ENCODE measurements at regions not wholly inside any gene's neighbourhood (a gene's known extent, or its start where the extent isn't known, plus 50 kb on each side); places are given as distances from the start of the nearest gene placed in this dataset.

GRCh38 chr11:114826910-114827442 is 148.6 kb downstream of the NXPE2 start:
- TF ChIP-seq HNF4G (IDR thresholded peaks at IDR 0.05) (no peak), TAF1 (conservative IDR thresholded peaks at IDR 0.05) (no peak), JUND (IDR thresholded peaks at IDR 0.05) (no peak), ZBTB33 (IDR thresholded peaks at IDR 0.05) (no peak)
- H3K4me3 ChIP-seq (ENCODE audit: low read depth in 1 of 3, low read length in 3 of 3), result no peak overlapping the region
- H3K27ac ChIP-seq (ENCODE audit: low read depth in 1 of 2, low read length in 2 of 2), result no peak overlapping the region
- peaks cover 0 to 2% (median 0%) of the 10 kb centered on the region in 4 donors for H3K27me3 ChIP-seq (ENCODE audit: control insufficient read depth in 4 of 4, insufficient read depth in 4 of 4, low read length in 3 of 4)
- no peaks in the 10 kb centered on the region for H3K36me3 ChIP-seq (ENCODE audit: control insufficient read depth in 4 of 4, insufficient read depth in 3 of 4, low read depth in 1 of 4, low read length in 3 of 4)
- peaks cover 0 to 4% (median 0%) of the 10 kb centered on the region in 4 donors for H3K9me3 ChIP-seq (ENCODE audit: control insufficient read depth in 4 of 4, low read length in 3 of 4)
- H3K9ac ChIP-seq (ENCODE audit: low read depth in 1 of 2, low read length in 2 of 2), result no peak overlapping the region
- DNase-seq (ENCODE audit: low spot score), result no peak
- H3K4me1 ChIP-seq (ENCODE audit: control insufficient read depth in 4 of 4, insufficient read depth in 4 of 4, low read length in 3 of 4), result no peaks in the 10 kb centered on the region
- WGBS, result 80% methylated on average over 7 of the region's 7 CpGs

GRCh38 chr11:114827736-114828135 is 149.4 kb downstream of the NXPE2 start:
- TF ChIP-seq SP1 (IDR thresholded peaks at IDR 0.05), result no peak
- no peak for TF ChIP-seq ZBTB33 (IDR thresholded peaks at IDR 0.05)
- TF ChIP-seq TAF1 (conservative IDR thresholded peaks at IDR 0.05), result no peak
- TF ChIP-seq HNF4A (conservative IDR thresholded peaks at IDR 0.05), result no peak
- TF ChIP-seq, protein P1, sequence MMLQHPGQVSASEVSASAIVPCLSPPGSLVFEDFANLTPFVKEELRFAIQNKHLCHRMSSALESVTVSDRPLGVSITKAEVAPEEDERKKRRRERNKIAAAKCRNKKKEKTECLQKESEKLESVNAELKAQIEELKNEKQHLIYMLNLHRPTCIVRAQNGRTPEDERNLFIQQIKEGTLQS (IDR thresholded peaks at IDR 0.05), result no peak
- TF ChIP-seq, protein P2, sequence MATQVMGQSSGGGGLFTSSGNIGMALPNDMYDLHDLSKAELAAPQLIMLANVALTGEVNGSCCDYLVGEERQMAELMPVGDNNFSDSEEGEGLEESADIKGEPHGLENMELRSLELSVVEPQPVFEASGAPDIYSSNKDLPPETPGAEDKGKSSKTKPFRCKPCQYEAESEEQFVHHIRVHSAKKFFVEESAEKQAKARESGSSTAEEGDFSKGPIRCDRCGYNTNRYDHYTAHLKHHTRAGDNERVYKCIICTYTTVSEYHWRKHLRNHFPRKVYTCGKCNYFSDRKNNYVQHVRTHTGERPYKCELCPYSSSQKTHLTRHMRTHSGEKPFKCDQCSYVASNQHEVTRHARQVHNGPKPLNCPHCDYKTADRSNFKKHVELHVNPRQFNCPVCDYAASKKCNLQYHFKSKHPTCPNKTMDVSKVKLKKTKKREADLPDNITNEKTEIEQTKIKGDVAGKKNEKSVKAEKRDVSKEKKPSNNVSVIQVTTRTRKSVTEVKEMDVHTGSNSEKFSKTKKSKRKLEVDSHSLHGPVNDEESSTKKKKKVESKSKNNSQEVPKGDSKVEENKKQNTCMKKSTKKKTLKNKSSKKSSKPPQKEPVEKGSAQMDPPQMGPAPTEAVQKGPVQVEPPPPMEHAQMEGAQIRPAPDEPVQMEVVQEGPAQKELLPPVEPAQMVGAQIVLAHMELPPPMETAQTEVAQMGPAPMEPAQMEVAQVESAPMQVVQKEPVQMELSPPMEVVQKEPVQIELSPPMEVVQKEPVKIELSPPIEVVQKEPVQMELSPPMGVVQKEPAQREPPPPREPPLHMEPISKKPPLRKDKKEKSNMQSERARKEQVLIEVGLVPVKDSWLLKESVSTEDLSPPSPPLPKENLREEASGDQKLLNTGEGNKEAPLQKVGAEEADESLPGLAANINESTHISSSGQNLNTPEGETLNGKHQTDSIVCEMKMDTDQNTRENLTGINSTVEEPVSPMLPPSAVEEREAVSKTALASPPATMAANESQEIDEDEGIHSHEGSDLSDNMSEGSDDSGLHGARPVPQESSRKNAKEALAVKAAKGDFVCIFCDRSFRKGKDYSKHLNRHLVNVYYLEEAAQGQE (IDR thresholded peaks at IDR 0.05), result no peak
- no peak for TF ChIP-seq EGR1 (IDR thresholded peaks at IDR 0.05; ENCODE audit: low read depth in 2 of 2)
- no peak for TF ChIP-seq FOXA2 (IDR thresholded peaks at IDR 0.05)
- no peak for TF ChIP-seq JUND (IDR thresholded peaks at IDR 0.05)
- no peak for TF ChIP-seq HNF4G (IDR thresholded peaks at IDR 0.05)
- TF ChIP-seq YY1 (IDR thresholded peaks at IDR 0.05), result no peak
- no peak for TF ChIP-seq RAD21 (IDR thresholded peaks at IDR 0.05)
- TF ChIP-seq, protein P3, sequence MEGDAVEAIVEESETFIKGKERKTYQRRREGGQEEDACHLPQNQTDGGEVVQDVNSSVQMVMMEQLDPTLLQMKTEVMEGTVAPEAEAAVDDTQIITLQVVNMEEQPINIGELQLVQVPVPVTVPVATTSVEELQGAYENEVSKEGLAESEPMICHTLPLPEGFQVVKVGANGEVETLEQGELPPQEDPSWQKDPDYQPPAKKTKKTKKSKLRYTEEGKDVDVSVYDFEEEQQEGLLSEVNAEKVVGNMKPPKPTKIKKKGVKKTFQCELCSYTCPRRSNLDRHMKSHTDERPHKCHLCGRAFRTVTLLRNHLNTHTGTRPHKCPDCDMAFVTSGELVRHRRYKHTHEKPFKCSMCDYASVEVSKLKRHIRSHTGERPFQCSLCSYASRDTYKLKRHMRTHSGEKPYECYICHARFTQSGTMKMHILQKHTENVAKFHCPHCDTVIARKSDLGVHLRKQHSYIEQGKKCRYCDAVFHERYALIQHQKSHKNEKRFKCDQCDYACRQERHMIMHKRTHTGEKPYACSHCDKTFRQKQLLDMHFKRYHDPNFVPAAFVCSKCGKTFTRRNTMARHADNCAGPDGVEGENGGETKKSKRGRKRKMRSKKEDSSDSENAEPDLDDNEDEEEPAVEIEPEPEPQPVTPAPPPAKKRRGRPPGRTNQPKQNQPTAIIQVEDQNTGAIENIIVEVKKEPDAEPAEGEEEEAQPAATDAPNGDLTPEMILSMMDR (IDR thresholded peaks at IDR 0.05; ENCODE audit: low read depth, low read length, missing input control), result no peak
- TF ChIP-seq MAX (IDR thresholded peaks at IDR 0.05), result no peak
- TF ChIP-seq NR2F2 (IDR thresholded peaks at IDR 0.05), result no peak
- no peak for TF ChIP-seq FOXA1 (IDR thresholded peaks at IDR 0.05)
- no peak for TF ChIP-seq RXRA (IDR thresholded peaks at IDR 0.05)
- TF ChIP-seq GABPA (IDR thresholded peaks at IDR 0.05 in 1 of 2, conservative IDR thresholded peaks at IDR 0.05 in 1 of 2), result no peak
- WGBS, result 77% methylated on average over 3 of the region's 3 CpGs
- Histone ChIP-seq H3K9ac (ENCODE audit: low read depth in 1 of 2, low read length in 2 of 2) (no peak overlapping the region), H3K27me3 (ENCODE audit: control insufficient read depth in 4 of 4, insufficient read depth in 4 of 4, low read length in 3 of 4) (peaks cover 0 to 4% (median under 1%) of the 10 kb centered on the region in 4 donors), H3K27ac (ENCODE audit: low read depth in 1 of 2, low read length in 2 of 2) (no peak overlapping the region), H3K4me3 (ENCODE audit: low read depth in 1 of 3, low read length in 3 of 3) (no peak overlapping the region), H3K9me3 (ENCODE audit: control insufficient read depth in 4 of 4, low read length in 3 of 4) (peaks cover 0 to 4% (median 0%) of the 10 kb centered on the region in 4 donors), H3K4me1 (ENCODE audit: control insufficient read depth in 4 of 4, insufficient read depth in 4 of 4, low read length in 3 of 4) (no peaks in the 10 kb centered on the region), H3K36me3 (ENCODE audit: control insufficient read depth in 4 of 4, insufficient read depth in 3 of 4, low read depth in 1 of 4, low read length in 3 of 4) (no peaks in the 10 kb centered on the region)
- DNase-seq (ENCODE audit: low spot score), result no peak
